IMR-90 (cell line): ENCODE measurements at regions not wholly inside any gene's neighbourhood (a gene's known extent, or its start where the extent isn't known, plus 50 kb on each side); places are given as distances from the start of the nearest gene placed in this dataset.

ENCODE experiments used
- ATAC-seq: fragments of 200-7000 bp; cut with Tn5 transposase; 2 replicates; pipeline ENCODE4 v1.9.1; 2020; ENCODE audit warnings: low read depth, mild to moderate bottlenecking, moderate library complexity
- BruUV-seq: library from RNA; stranded (reverse); fragments of 400-500 nt; replicated peaks from 2 replicates; lab custom pipeline; 2021; lab: Mats Ljungman, UMichigan
- CTCF ChIA-PET: fragments of 300-600 bp; formaldehyde crosslinking; extraction: SDS; loops from one replicate; lab custom pipeline; 2021; ENCODE audit warnings: antibody characterized with exemption; lab: Yijun Ruan, JAX
- POLR2A ChIA-PET: fragments of 300-600 bp; sonication (Branson Sonifier 250); formaldehyde crosslinking; loops from one replicate; lab custom pipeline; 2022; ENCODE audit warnings: antibody characterized with exemption; ENCODE audit not compliant: unreplicated experiment; lab: Charles Lee
- DNase-seq: peaks from one replicate; pipeline ENCODE4 v3.0.0; 2013
- H2AFZ ChIP-seq: replicated peaks from 2 replicates; pipeline ENCODE3; 2013; ENCODE audit warnings: low read length, mild to moderate bottlenecking; ENCODE audit not compliant: poor library complexity
- H2AK5ac ChIP-seq: 2 replicates; pipeline ENCODE4 v1.6.1; 2013; ENCODE audit warnings: low read depth, low read length, inconsistent platforms
- H2AK9ac ChIP-seq: replicated peaks from 2 replicates; pipeline ENCODE3; 2013; ENCODE audit warnings: mild to moderate bottlenecking, low read depth, low read length, moderate library complexity; ENCODE audit not compliant: poor library complexity
- H2BK120ac ChIP-seq: 2 replicates; pipeline ENCODE4 v1.6.1; 2013; ENCODE audit warnings: low read depth, low read length, inconsistent platforms
- H2BK15ac ChIP-seq: 3 replicates; pipeline ENCODE4 v1.6.1; 2013; ENCODE audit warnings: low read depth, low read length, inconsistent platforms
- H2BK20ac ChIP-seq: 2 replicates; pipeline ENCODE4 v1.6.1; 2013; ENCODE audit warnings: low read depth, mild to moderate bottlenecking, inconsistent platforms, low read length, moderate library complexity
- H2BK5ac ChIP-seq: 2 replicates; pipeline ENCODE4 v1.6.1; 2013; ENCODE audit warnings: mild to moderate bottlenecking, low read depth, low read length, inconsistent platforms; ENCODE audit not compliant: poor library complexity, severe bottlenecking
- H3K14ac ChIP-seq: replicated peaks from 2 replicates; pipeline ENCODE4 v1.6.1; 2013; ENCODE audit warnings: low read depth, low read length, inconsistent platforms
- H3K18ac ChIP-seq: 2 replicates; pipeline ENCODE4 v1.6.1; 2013; ENCODE audit warnings: low read depth, low read length, control low read depth
- H3K23ac ChIP-seq: 2 replicates; pipeline ENCODE4 v1.6.1; 2013; ENCODE audit warnings: low read depth, low read length, inconsistent platforms
- H3K27ac ChIP-seq: 2 replicates; pipeline ENCODE4 v1.5.1; 2013; ENCODE audit warnings: mild to moderate bottlenecking, control low read depth, low read length; ENCODE audit not compliant: insufficient read depth
- H3K27me3 ChIP-seq: 2 replicates; pipeline ENCODE4 v1.6.1; 2013; ENCODE audit warnings: low read length; ENCODE audit not compliant: control insufficient read depth, insufficient read depth
- H3K36me3 ChIP-seq: 2 replicates; pipeline ENCODE4 v1.6.1; 2013; ENCODE audit warnings: low read length, mixed read lengths; ENCODE audit not compliant: control insufficient read depth, insufficient read depth
- H3K4ac ChIP-seq: 2 replicates; pipeline ENCODE4 v1.6.1; 2013; ENCODE audit warnings: low read depth, low read length, inconsistent platforms
- H3K4me1 ChIP-seq: 2 replicates; pipeline ENCODE4 v1.6.1; 2013; ENCODE audit warnings: low read length, mixed read lengths; ENCODE audit not compliant: control insufficient read depth, insufficient read depth
- H3K4me2 ChIP-seq: 2 replicates; pipeline ENCODE4 v1.6.1; 2013; ENCODE audit warnings: low read depth, mild to moderate bottlenecking, control low read depth, low read length, moderate library complexity
- H3K4me3 ChIP-seq: 2 replicates; pipeline ENCODE4 v1.5.1; 2013; ENCODE audit warnings: low read depth, mild to moderate bottlenecking, control low read depth, low read length, moderate library complexity; ENCODE audit not compliant: insufficient read depth
- H3K56ac ChIP-seq: 2 replicates; pipeline ENCODE4 v1.6.1; 2013; ENCODE audit warnings: low read length, inconsistent platforms; ENCODE audit not compliant: insufficient read depth; ENCODE audit errors: extremely low read depth
- H3K79me1 ChIP-seq, 2 experiments: 2 replicates each; pipeline ENCODE4 v1.6.1; 2013; ENCODE audit warnings: low read length in 2 of 2, inconsistent platforms in 1 of 2, low read depth in 1 of 2
- H3K9ac ChIP-seq: 2 replicates; pipeline ENCODE4 v1.6.1; 2013; ENCODE audit warnings: low read depth, low read length, control low read depth
- H3K9me1 ChIP-seq: 2 replicates; pipeline ENCODE4 v1.6.1; 2013; ENCODE audit warnings: low read length, inconsistent platforms; ENCODE audit not compliant: insufficient read depth
- H3K9me3 ChIP-seq: 2 replicates; pipeline ENCODE4 v1.6.1; 2013; ENCODE audit warnings: low read length; ENCODE audit not compliant: control insufficient read depth, insufficient read depth
- H4K20me1 ChIP-seq: 2 replicates; pipeline ENCODE4 v1.6.1; 2013; ENCODE audit warnings: low read length, inconsistent platforms; ENCODE audit not compliant: insufficient read depth
- H4K5ac ChIP-seq: 2 replicates; pipeline ENCODE4 v1.6.1; 2013; ENCODE audit warnings: mild to moderate bottlenecking, low read depth, low read length, control low read depth
- H4K8ac ChIP-seq, 2 experiments: 2 replicates each; pipeline ENCODE4 v1.6.1; 2013; ENCODE audit warnings: low read depth in 2 of 2, low read length in 2 of 2, control low read depth in 1 of 2, inconsistent platforms in 1 of 2
- H4K91ac ChIP-seq: 2 replicates; pipeline ENCODE4 v1.6.1; 2013; ENCODE audit warnings: low read depth, low read length, inconsistent platforms; ENCODE audit not compliant: insufficient read depth
- BHLHE40 ChIP-seq: fragments of 150-350 bp; IDR thresholded peaks from 2 replicates; pipeline ENCODE4 v1.6.1; 2016; ENCODE audit warnings: mild to moderate bottlenecking, low read depth, low read length
- CEBPB ChIP-seq: IDR thresholded peaks from 2 replicates; pipeline ENCODE4 v1.6.1; 2012; ENCODE audit warnings: low read depth, low read length, improper control_type of control experiment
- CHD1 ChIP-seq: IDR thresholded peaks from 2 replicates; pipeline ENCODE4 v1.6.1; 2012; ENCODE audit warnings: low read depth, low read length, improper control_type of control experiment
- FOS ChIP-seq: fragments of 150-350 bp; IDR thresholded peaks from 2 replicates; pipeline ENCODE4 v1.6.1; 2016; ENCODE audit warnings: low read depth, low read length
- MAFK ChIP-seq: IDR thresholded peaks from 2 replicates; pipeline ENCODE4 v1.6.1; 2012; ENCODE audit warnings: low read depth, low read length, improper control_type of control experiment
- MAZ ChIP-seq: IDR thresholded peaks from 2 replicates; pipeline ENCODE4 v1.6.1; 2012; ENCODE audit warnings: low read depth, mild to moderate bottlenecking, low read length, improper control_type of control experiment, moderate library complexity, borderline replicate concordance
- MXI1 ChIP-seq: IDR thresholded peaks from 2 replicates; pipeline ENCODE4 v1.6.1; 2012; ENCODE audit warnings: low read depth, mild to moderate bottlenecking, low read length, moderate library complexity, borderline replicate concordance
- NFE2L2 ChIP-seq: fragments of 150-350 bp; IDR thresholded peaks from 2 replicates; pipeline ENCODE4 v1.6.1; 2016; ENCODE audit warnings: low read depth, mild to moderate bottlenecking, low read length
- POLR2A ChIP-seq: IDR thresholded peaks from 2 replicates; pipeline ENCODE4 v1.6.1; 2012; ENCODE audit warnings: mild to moderate bottlenecking, low read depth, low read length
- RAD21 ChIP-seq: IDR thresholded peaks from 2 replicates; pipeline ENCODE4 v1.6.1; 2012; ENCODE audit warnings: low read length, improper control_type of control experiment
- RCOR1 ChIP-seq: IDR thresholded peaks from 2 replicates; pipeline ENCODE4 v1.6.1; 2012; ENCODE audit warnings: mild to moderate bottlenecking, low read length, improper control_type of control experiment; ENCODE audit not compliant: insufficient replicate concordance
- RFX5 ChIP-seq: IDR thresholded peaks from 2 replicates; pipeline ENCODE4 v1.8.0; 2012; ENCODE audit warnings: low read depth, mild to moderate bottlenecking, low read length, moderate library complexity
- SMC3 ChIP-seq: fragments of 150-350 bp; IDR thresholded peaks from 2 replicates; pipeline ENCODE4 v1.6.1; 2016; ENCODE audit warnings: low read depth, mild to moderate bottlenecking, antibody characterized with exemption, low read length, moderate library complexity
- WGBS, 2 experiments: methylation state at CpG; one replicate each; pipeline versions ENCODE4 v1.1.5 to v1.1.7; 2013; ENCODE audit warnings: missing lambda C conversion rate in 2 of 2; ENCODE audit not compliant: insufficient read length in 1 of 2; ENCODE audit errors: extremely low coverage in 2 of 2; 5-methylcytosine and 5-hydroxymethylcytosine counted together
- dilution Hi-C: fragments of 300-500 bp; cut with HindIII; formaldehyde crosslinking; loops from one replicate; pipeline ENCODE4 v1.14.3; 2018; ENCODE audit warnings: low sequenced_read_pairs; ENCODE audit not compliant: unreplicated experiment
- in situ Hi-C: fragments of 300-500 bp; cut with MboI; formaldehyde crosslinking; loops from 3 replicates; pipeline ENCODE4 v1.14.3; 2019; ENCODE audit warnings: low sequenced_read_pairs, inconsistent platforms, mixed read lengths
- intact Hi-C: fragments of 100-400 bp; cut with micrococcal nuclease; formaldehyde crosslinking; loops from 2 replicates; pipeline ENCODE4 v1.10.0; 2022
- TF ChIP-seq, protein P1 (sequence below): conservative IDR thresholded peaks from 2 replicates; pipeline ENCODE4 v1.5.1; 2012; ENCODE audit warnings: mild to moderate bottlenecking, low read depth, low read length, improper control_type of control experiment
- TF ChIP-seq, protein P2 (sequence below): fragments of 150-350 bp; IDR thresholded peaks from 2 replicates; pipeline ENCODE4 v1.6.1; 2016; ENCODE audit warnings: low read depth, mild to moderate bottlenecking, low read length, moderate library complexity, borderline replicate concordance
- TF ChIP-seq, protein P3 (sequence below): fragments of 150-350 bp; IDR thresholded peaks from 2 replicates; pipeline ENCODE4 v1.6.1; 2017; ENCODE audit warnings: mild to moderate bottlenecking, antibody characterized with exemption, low read length, low read depth

DNA sequence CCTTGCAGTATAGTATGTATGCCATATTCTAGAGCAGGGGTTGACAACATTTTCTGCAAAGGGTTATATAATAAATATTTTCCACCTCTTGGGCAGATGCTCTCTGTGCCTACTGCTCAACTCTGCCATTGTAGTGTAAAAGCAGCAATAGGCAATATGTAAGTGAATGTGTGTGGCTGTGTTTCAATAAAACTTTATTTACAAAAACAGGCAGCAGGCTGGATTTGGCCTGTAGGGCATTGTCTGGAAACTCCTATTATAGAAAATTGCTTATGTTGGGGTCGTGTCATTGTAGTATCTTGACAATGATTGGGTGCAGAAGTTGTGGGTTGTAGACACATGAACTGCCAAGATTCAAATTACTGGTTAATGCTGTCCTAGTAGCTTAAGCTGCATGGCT, 153.6 kb upstream of the CNTN3 start:
- H2BK20ac ChIP-seq, result no peak overlapping the region
- H3K79me1 ChIP-seq, result no peaks in the 10 kb centered on the region
- intact Hi-C loops, result no loop called here
- no peak overlapping the region for H3K56ac ChIP-seq
- H3K4me2 ChIP-seq, result no peak overlapping the region
- TF ChIP-seq FOS (no peak), POLR2A (no peak), MAFK (no peak), SMC3 (no peak), CEBPB (no peak), MAZ (no peak), CHD1 (no peak), MXI1 (no peak), RFX5 (no peak), NFE2L2 (no peak), RAD21 (no peak), RCOR1 (no peak), BHLHE40 (no peak)
- TF ChIP-seq, protein P1, sequence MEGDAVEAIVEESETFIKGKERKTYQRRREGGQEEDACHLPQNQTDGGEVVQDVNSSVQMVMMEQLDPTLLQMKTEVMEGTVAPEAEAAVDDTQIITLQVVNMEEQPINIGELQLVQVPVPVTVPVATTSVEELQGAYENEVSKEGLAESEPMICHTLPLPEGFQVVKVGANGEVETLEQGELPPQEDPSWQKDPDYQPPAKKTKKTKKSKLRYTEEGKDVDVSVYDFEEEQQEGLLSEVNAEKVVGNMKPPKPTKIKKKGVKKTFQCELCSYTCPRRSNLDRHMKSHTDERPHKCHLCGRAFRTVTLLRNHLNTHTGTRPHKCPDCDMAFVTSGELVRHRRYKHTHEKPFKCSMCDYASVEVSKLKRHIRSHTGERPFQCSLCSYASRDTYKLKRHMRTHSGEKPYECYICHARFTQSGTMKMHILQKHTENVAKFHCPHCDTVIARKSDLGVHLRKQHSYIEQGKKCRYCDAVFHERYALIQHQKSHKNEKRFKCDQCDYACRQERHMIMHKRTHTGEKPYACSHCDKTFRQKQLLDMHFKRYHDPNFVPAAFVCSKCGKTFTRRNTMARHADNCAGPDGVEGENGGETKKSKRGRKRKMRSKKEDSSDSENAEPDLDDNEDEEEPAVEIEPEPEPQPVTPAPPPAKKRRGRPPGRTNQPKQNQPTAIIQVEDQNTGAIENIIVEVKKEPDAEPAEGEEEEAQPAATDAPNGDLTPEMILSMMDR, result no peak
- TF ChIP-seq, protein P2, sequence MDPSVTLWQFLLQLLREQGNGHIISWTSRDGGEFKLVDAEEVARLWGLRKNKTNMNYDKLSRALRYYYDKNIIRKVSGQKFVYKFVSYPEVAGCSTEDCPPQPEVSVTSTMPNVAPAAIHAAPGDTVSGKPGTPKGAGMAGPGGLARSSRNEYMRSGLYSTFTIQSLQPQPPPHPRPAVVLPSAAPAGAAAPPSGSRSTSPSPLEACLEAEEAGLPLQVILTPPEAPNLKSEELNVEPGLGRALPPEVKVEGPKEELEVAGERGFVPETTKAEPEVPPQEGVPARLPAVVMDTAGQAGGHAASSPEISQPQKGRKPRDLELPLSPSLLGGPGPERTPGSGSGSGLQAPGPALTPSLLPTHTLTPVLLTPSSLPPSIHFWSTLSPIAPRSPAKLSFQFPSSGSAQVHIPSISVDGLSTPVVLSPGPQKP, result no peak
- TF ChIP-seq, protein P3, sequence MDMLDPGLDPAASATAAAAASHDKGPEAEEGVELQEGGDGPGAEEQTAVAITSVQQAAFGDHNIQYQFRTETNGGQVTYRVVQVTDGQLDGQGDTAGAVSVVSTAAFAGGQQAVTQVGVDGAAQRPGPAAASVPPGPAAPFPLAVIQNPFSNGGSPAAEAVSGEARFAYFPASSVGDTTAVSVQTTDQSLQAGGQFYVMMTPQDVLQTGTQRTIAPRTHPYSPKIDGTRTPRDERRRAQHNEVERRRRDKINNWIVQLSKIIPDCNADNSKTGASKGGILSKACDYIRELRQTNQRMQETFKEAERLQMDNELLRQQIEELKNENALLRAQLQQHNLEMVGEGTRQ, result no peak
- no peak overlapping the region for H2BK5ac ChIP-seq
- H3K9me1 ChIP-seq, result no peaks in the 10 kb centered on the region
- no TSS peak for BruUV-seq
- H2BK15ac ChIP-seq, result no peak overlapping the region
- no peak overlapping the region for H4K91ac ChIP-seq
- no peaks in the 10 kb centered on the region for H3K4me1 ChIP-seq
- H3K4ac ChIP-seq, result no peak overlapping the region
- H3K23ac ChIP-seq, result no peak overlapping the region
- no peak overlapping the region for H4K8ac ChIP-seq
- no peaks in the 10 kb centered on the region for H3K36me3 ChIP-seq
- in situ Hi-C loops, result no loop called here
- H3K9me3 ChIP-seq, result no peaks in the 10 kb centered on the region
- no peak overlapping the region for H2AK9ac ChIP-seq
- H4K20me1 ChIP-seq, result no peaks in the 10 kb centered on the region
- no peak overlapping the region for H2BK120ac ChIP-seq
- no peak overlapping the region for H2AFZ ChIP-seq
- no peak overlapping the region for H2AK5ac ChIP-seq
- H3K27ac ChIP-seq, result no peak overlapping the region
- H3K14ac ChIP-seq, result no peak overlapping the region
- no peaks in the 10 kb centered on the region for H3K27me3 ChIP-seq
- no peak overlapping the region for H3K4me3 ChIP-seq
- dilution Hi-C loops, result no loop called here
- DNase-seq, result no peak
- ChIA-PET CTCF (no interaction called here), POLR2A (no interaction called here)
- ATAC-seq, result no peak
- no peak overlapping the region for H3K9ac ChIP-seq
- no peak overlapping the region for H4K5ac ChIP-seq
- no peak overlapping the region for H3K18ac ChIP-seq
- no CpG with 5 or more reads among the region's 1 CpG for WGBS, 2 experiments
